ENCODE measurements at regions not wholly inside any gene's neighbourhood (a gene's known extent, or its start where the extent isn't known, plus 50 kb on each side); places are given as distances from the start of the nearest gene placed in this dataset.

DNA sequence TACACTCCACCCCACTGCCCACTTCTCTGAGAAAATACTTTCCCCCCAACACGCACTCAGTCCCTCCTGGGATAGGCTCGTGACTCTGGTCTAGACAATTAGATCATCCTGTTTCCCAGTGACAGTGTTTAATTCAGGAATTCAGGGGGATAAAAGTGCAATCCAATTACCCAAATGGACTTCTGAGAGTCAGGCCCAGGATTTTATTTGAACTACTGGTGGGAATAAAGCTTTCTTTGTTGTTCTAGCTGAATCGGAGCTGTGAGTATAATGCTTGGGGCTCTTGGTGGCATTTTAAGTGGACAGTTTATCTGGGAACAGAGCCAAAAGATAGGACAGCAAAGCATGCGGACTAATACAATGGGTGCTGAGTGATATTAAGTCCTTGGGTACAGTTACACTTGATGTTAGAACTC, 683.3 kb downstream of the MAT2B start:
- DNase-seq (ENCODE audit: low spot score): no peak
- TF ChIP-seq, protein P1, sequence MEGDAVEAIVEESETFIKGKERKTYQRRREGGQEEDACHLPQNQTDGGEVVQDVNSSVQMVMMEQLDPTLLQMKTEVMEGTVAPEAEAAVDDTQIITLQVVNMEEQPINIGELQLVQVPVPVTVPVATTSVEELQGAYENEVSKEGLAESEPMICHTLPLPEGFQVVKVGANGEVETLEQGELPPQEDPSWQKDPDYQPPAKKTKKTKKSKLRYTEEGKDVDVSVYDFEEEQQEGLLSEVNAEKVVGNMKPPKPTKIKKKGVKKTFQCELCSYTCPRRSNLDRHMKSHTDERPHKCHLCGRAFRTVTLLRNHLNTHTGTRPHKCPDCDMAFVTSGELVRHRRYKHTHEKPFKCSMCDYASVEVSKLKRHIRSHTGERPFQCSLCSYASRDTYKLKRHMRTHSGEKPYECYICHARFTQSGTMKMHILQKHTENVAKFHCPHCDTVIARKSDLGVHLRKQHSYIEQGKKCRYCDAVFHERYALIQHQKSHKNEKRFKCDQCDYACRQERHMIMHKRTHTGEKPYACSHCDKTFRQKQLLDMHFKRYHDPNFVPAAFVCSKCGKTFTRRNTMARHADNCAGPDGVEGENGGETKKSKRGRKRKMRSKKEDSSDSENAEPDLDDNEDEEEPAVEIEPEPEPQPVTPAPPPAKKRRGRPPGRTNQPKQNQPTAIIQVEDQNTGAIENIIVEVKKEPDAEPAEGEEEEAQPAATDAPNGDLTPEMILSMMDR (IDR thresholded peaks at IDR 0.05; ENCODE audit: extremely low read depth, insufficient read depth, missing control alignments): no peak
- in situ Hi-C loops (cut with MboI; ENCODE audit: low pct_unique_long_range_greater_than_20kb, low sequenced_read_pairs, unreplicated experiment): no loop called here

DNA sequence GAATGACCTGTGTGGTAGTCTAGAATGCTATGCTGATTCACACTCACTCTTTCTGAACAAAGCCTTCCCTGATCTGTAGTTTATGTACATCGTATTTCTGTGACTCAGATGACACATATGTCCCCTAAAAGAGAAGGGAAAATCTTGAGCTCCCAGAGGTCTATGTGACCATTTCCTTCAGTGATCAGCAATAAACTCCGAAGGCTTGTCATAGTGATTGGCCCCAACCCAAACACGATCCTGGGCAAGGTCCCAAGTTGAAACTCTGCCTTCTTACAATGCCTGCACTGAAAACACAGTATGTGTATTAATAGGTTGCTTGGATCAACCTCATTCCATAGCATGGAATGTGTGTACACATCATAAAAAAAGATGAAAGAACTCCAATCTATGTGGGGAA, 685.8 kb downstream of the MAT2B start:
- no peak for DNase-seq (ENCODE audit: low spot score)
- in situ Hi-C loops (cut with MboI; ENCODE audit: low pct_unique_long_range_greater_than_20kb, low sequenced_read_pairs, unreplicated experiment): no loop called here
- TF ChIP-seq, protein P1 (IDR thresholded peaks at IDR 0.05; ENCODE audit: extremely low read depth, insufficient read depth, missing control alignments): no peak

DNA sequence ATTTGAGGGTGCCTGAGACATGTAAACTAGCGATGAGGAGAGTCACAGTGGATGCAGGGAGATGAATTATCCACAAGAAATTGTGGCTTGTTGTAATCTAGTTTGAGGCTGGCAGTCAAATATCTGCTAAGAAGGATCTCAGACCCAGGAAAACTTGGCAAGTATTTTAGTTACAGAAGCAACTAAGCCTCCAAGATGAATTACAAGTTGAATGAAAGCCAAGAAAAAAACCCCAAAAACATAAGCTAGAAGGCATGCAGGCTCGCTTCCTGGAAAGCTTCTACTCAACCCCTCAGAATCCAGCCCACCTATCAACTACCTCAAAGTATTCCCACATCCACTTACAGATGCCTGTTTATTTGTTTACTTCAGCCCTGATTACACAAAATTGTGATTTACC, 696.9 kb downstream of the MAT2B start:
- no peak for DNase-seq (ENCODE audit: low spot score)
- TF ChIP-seq, protein P1 (IDR thresholded peaks at IDR 0.05; ENCODE audit: extremely low read depth, insufficient read depth, missing control alignments): no peak
- in situ Hi-C loops (cut with MboI; ENCODE audit: low pct_unique_long_range_greater_than_20kb, low sequenced_read_pairs, unreplicated experiment): no loop called here

DNA sequence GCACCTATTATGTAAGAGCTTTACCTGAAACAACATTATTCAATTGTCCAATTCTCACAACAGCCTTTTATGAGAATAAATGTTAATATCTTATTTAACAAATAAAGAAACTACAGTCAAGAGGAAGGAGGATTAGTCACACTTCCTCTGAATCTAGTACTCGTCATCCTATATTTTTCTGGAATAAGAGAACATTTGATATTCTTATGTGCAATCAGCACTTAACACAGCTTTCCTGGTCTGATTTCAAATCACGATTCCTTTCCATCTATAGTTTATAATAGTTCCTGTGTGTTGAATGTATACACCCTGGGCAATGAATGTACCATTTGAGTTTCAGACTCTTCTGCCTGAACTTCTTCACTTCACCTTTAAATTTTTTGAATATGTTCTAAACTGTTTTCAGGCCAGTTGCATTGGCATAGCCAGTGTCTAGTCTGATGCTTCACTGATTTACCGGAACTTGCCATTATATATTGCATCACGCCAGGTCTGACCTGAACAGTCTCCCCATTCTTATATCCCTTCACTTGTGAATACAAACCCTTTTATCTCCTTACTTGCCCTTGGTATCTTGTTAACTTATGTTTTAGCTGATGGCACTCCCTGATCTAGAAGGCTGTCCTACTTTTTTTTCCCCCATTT, 698.3 kb downstream of the MAT2B start:
- in situ Hi-C loops (cut with MboI; ENCODE audit: low pct_unique_long_range_greater_than_20kb, low sequenced_read_pairs, unreplicated experiment): no loop called here
- TF ChIP-seq, protein P1 (IDR thresholded peaks at IDR 0.05; ENCODE audit: extremely low read depth, insufficient read depth, missing control alignments): no peak
- DNase-seq (ENCODE audit: low spot score): no peak

DNA sequence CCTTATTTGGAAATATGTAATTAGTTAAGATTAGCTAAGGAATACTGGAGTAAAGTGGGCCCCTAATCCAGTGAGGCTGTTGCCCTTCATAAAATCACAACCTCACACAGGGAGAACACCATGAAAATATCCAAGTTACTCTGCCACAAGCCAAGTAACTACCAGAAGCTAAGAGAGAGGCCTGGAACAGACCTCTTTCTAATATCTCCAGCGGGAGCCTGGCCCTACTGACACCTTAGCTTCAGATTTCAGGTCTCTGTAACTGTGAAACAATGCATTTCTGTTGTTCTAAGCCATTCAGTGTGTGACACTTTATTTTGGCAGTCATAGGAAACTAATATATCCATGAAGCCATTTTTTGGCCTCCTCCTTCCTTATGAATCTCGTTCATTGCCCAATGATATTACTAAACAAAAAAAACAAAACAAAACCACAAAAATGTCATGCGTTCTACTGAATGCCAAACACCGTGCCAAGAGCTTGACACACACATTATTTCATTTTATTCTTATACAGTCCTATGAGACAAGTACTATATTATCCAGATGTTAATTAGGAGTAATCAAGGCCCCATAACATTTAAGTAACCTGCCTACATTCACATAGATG, 699.0 kb downstream of the MAT2B start:
- no peak for DNase-seq (ENCODE audit: low spot score)
- TF ChIP-seq, protein P1 (IDR thresholded peaks at IDR 0.05; ENCODE audit: extremely low read depth, insufficient read depth, missing control alignments): no peak
- in situ Hi-C loops (cut with MboI; ENCODE audit: low pct_unique_long_range_greater_than_20kb, low sequenced_read_pairs, unreplicated experiment): no loop called here

DNA sequence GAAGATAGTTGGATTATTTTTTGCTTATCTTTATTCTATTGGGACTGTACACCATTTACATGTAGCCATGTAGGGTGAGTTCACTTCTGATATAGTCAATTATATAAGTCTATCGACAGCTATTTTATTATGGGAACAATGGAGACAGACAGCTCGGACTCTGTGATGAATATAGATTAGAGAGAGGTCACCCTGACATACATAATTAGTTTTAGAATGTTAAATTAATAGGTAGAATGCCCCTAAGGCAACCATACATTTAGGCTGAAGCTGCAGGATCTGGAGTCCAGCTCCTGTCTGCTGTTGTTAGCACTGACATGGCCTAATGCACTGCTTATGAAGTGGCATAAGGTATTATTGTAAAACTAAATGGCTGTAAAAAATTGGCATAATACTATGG, 700.8 kb downstream of the MAT2B start:
- in situ Hi-C loops (cut with MboI; ENCODE audit: low pct_unique_long_range_greater_than_20kb, low sequenced_read_pairs, unreplicated experiment): no loop called here
- TF ChIP-seq, protein P1 (IDR thresholded peaks at IDR 0.05; ENCODE audit: extremely low read depth, insufficient read depth, missing control alignments): no peak
- DNase-seq (ENCODE audit: low spot score): no peak
